Cardiac fibroblast (primary cell): ENCODE measurements at regions not wholly inside any gene's neighbourhood (a gene's known extent, or its start where the extent isn't known, plus 50 kb on each side); places are given as distances from the start of the nearest gene placed in this dataset.

ENCODE experiments used
- DNase-seq, 2 donors: peaks; one replicate each; pipeline versions ENCODE4 v3.0.0 to v3.0.0-alpha.2; 2010; ENCODE audit warnings: low read depth in 2 of 2
- H3K4me3 ChIP-seq, 2 donors: replicated peaks in 1 of 2; 1 replicate in 1 of 2; 2 replicates in 1 of 2; pipeline ENCODE4 v1.5.1; 2011; ENCODE audit warnings: low read depth in 2 of 2, low read length in 2 of 2, mild to moderate bottlenecking in 2 of 2, moderate library complexity in 1 of 2
- TF ChIP-seq, protein P1 (sequence below): IDR thresholded peaks from one replicate; pipeline ENCODE4 v1.5.1; 2011; ENCODE audit warnings: low read depth, mild to moderate bottlenecking, low read length, inconsistent platforms

DNA sequence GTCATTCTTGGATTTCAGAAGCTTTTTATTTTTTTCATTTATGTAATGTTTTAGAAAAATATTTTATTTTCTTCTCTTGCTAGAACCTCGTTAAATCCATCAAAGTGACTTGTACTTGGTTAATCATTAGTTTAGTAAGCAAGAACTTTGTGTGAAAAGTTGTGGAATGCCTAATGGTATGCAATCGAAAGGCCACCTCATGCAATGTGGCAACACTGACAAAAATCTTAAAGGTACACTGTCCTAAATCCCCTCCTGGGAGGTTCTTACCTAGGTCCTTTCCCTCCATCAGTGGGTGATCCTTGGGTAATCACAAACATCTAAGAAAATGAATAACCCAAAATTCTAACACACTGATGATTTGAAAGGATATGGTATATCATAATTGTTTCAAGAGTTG, 304.2 kb downstream of the DNAH5 start:
- DNase-seq, result no peak
- TF ChIP-seq, protein P1, sequence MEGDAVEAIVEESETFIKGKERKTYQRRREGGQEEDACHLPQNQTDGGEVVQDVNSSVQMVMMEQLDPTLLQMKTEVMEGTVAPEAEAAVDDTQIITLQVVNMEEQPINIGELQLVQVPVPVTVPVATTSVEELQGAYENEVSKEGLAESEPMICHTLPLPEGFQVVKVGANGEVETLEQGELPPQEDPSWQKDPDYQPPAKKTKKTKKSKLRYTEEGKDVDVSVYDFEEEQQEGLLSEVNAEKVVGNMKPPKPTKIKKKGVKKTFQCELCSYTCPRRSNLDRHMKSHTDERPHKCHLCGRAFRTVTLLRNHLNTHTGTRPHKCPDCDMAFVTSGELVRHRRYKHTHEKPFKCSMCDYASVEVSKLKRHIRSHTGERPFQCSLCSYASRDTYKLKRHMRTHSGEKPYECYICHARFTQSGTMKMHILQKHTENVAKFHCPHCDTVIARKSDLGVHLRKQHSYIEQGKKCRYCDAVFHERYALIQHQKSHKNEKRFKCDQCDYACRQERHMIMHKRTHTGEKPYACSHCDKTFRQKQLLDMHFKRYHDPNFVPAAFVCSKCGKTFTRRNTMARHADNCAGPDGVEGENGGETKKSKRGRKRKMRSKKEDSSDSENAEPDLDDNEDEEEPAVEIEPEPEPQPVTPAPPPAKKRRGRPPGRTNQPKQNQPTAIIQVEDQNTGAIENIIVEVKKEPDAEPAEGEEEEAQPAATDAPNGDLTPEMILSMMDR, result no peak
- no peak overlapping the region for H3K4me3 ChIP-seq

DNA sequence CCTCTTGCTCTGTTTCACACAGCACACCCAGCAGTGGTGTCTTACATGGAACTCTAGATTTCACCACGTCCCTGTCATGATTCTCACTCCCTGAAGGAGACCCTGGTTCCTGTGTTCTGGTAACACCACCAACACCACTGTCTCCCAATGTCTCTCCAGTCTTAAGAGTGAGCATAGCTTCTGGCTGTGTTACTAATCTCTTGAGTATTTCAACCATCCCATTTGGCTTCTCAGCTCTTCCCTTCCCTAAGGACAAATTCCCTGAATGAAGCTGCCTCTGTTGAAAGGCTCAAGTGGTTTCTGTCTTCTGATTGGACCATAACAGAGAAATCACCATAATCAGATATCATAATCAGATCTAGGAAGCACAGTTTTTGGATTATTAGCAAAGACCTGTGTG, 311.8 kb downstream of the DNAH5 start:
- no peak for DNase-seq
- TF ChIP-seq, protein P1, result no peak
- H3K4me3 ChIP-seq, result no peak overlapping the region

DNA sequence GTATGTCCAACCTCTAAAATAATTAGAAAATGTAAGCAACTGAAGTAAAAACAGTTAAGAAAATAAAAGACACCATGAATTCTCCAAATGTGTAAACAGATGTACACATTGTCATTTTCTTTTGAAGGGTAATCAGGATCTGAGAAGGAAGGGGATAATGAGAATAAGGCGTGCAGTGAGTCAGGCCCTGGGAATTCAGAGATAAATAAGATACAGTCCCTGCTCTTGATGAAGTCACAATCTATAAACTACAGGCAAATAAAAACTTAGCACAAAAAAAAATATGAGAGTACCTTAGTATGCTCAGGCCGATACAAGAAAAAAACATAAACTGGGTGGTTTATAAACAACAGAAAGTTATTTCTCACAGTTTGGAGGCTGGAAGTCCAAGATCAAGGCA, 315.3 kb downstream of the DNAH5 start:
- H3K4me3 ChIP-seq, result no peak overlapping the region
- DNase-seq, result no peak
- TF ChIP-seq, protein P1, result no peak

DNA sequence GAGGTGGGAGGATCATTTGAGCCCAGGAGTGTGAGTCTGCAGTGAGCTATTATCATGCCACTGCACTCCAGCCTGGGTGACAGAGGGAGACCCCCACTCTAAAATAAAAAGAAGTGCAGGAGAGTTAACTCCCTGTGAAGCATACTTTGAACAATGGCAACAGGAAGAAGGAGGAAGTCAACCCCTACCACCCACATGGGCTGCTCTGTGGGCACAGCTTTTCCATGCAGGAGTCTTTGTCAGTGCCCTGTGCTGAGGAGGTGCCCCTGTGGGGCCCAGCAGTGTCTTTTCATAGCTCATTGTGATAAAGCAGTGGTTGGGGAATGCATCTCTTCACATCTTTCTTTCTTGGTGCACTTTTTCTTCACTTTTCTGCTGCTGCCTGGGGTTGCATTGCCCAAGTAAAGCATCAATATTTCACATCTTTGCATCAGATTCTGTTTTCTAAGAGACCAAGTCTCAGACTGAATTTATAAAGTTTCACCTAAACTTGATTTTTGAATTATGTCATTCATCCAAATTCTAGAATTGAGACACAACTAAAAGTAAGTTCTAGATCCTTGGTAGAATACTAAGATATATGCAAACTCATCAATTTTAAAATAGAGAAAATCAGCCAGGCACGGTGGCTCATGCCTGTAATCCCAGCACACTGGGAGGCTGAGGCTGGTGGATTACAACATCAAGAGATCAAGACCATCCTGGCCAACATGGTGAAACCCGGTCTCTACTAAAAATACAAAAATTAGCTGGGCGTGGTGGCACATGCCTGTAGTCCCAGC, 316.6 kb downstream of the DNAH5 start:
- TF ChIP-seq, protein P1, result no peak
- no peak for DNase-seq

DNA sequence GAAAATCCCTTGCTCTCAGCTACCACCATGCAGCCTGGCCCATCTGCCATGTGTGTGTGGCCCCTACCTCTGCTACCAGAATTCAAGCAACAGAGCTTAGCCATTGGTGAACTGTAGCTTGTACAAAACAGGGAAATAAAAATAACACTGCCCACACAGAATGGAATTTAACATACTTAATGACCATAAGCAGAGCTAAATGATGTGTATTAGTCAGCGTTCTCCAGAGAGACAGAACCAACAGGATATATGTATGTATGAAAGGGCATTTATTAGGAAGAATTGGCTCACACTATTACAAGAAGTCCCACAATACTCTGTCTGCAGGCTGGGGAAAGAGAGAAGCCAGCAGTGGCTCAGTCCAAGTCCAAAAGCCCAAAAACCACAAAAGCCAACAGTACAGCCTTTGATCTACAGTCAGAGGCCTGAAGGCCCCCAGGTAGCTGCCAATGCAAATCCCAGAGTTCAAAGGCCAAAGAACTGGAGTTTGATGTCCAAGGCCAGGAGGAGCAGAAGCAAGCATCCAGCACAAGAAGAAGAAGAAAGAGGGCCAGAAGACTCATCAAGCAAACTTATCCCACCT, 318.8 kb downstream of the DNAH5 start:
- H3K4me3 ChIP-seq, result no peak overlapping the region
- TF ChIP-seq, protein P1, result no peak
- DNase-seq, result peak in 1 of 2 donors; percentile 2

More for the DNA sequence above, 316.6 kb downstream of the DNAH5 start:
- H3K4me3 ChIP-seq, result no peak overlapping the region

DNA sequence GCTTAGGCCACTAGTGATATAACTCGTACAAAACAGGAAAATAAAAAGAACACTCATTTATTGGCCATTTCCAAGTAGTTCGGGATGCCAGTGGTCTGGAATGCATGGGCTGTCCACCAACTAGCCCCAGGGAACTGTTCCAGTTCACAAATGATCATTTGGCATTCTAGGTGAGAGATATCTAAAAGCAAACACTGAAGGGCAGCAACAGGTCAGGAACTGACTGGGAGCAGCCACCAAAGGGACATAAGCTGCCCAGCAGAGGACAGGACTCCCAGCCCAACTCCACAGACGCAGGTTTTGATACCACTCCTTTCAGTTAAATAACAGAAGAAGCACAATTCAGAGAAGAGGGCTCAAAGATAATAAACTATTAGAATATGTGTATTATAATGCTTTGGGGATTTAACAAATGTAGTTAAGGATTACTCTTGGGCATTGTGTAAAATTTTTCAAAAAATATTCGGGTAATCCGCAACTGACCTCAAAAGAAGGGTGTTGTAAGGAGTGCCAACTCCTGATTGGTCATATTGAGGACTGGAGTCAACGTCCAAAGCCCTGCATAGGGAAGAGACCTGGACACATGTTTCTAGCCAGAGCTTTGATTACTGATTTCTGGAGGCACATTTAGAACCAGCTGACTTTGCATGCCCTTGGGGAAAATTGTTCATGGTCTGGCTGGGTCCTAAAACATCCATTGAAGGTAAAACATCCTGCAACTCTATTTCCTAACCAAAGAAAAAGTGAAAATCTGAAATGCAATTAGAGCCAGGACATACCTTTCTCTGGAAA, 320.0 kb downstream of the DNAH5 start:
- no peak for DNase-seq
- no peak overlapping the region for H3K4me3 ChIP-seq
- TF ChIP-seq, protein P1, result no peak
